Sigmoid colon (tissue), 6 donors: ENCODE measurements at regions not wholly inside any gene's neighbourhood (a gene's known extent, or its start where the extent isn't known, plus 50 kb on each side); places are given as distances from the start of the nearest gene placed in this dataset.

Source experiments
- DNase-seq: peaks from one replicate; pipeline ENCODE4 v3.0.0-alpha.2; 2019
- H3K27ac ChIP-seq, 4 donors: fragments of 200-600 bp; sonication (generic); one replicate each; pipeline ENCODE4 v1.5.1; 2016 to 2019; ENCODE audit warnings: mild to moderate bottlenecking in 1 of 4
- H3K27me3 ChIP-seq, 3 donors: fragments of 200-600 bp; sonication (generic); one replicate each; pipeline ENCODE4 v1.5.1; 2019; ENCODE audit warnings: mild to moderate bottlenecking in 1 of 3
- H3K36me3 ChIP-seq, 4 donors: fragments of 200-600 bp; sonication (generic); one replicate each; pipeline ENCODE4 v1.5.1; 2016 to 2019
- H3K4me1 ChIP-seq, 4 donors: fragments of 200-600 bp; sonication (generic); one replicate each; pipeline ENCODE4 v1.5.1; 2017 to 2019
- H3K4me3 ChIP-seq, 4 donors: fragments of 200-600 bp; sonication (generic); one replicate each; pipeline ENCODE4 v1.5.1; 2017 to 2019; ENCODE audit warnings: mild to moderate bottlenecking in 2 of 4, moderate library complexity in 1 of 4
- H3K9me3 ChIP-seq, 4 donors: fragments of 200-600 bp in 3 of 4; sonication (generic) in 3 of 4; one replicate each; pipeline versions ENCODE4 v1.5.1 to v1.6.1; 2013 to 2019
- EP300 ChIP-seq, 4 donors: sonication (generic); formaldehyde crosslinking; IDR thresholded peaks; one replicate each; pipeline ENCODE4 v1.6.1; 2017; ENCODE audit warnings: antibody characterized with exemption in 4 of 4
- POLR2A ChIP-seq, 2 donors: fragments of 450-650 bp; IDR thresholded peaks; one replicate each; pipeline ENCODE4 v1.6.1; 2016; ENCODE audit warnings: antibody characterized with exemption in 2 of 2, mild to moderate bottlenecking in 2 of 2, moderate library complexity in 2 of 2
- POLR2AphosphoS5 ChIP-seq, 4 donors: sonication (generic); formaldehyde crosslinking; IDR thresholded peaks; one replicate each; pipeline ENCODE4 v1.6.1; 2017; ENCODE audit warnings: antibody characterized with exemption in 4 of 4
- WGBS, 2 donors: extraction: QIAGEN DNeasy Blood & Tissue Kit; methylation state at CpG; one replicate each; pipeline ENCODE4 v1.1.7; 2013; 5-methylcytosine and 5-hydroxymethylcytosine counted together
- intact Hi-C: fragments of 100-400 bp; cut with DNase I; formaldehyde crosslinking; loops from one replicate; pipeline ENCODE4 v1.15.1; 2023
- TF ChIP-seq, protein P1 (sequence below), 4 experiments: fragments of 450-650 bp in 3 of 4; fragments of 200-600 bp in 1 of 4; IDR thresholded peaks; one replicate each; pipeline ENCODE4 v1.5.1; 2016 to 2019; ENCODE audit warnings: antibody characterized with exemption in 4 of 4, mild to moderate bottlenecking in 3 of 4, moderate library complexity in 2 of 4
- donor health status: healthy with polysubstance abuse.
- donor health status: healthy.

DNA sequence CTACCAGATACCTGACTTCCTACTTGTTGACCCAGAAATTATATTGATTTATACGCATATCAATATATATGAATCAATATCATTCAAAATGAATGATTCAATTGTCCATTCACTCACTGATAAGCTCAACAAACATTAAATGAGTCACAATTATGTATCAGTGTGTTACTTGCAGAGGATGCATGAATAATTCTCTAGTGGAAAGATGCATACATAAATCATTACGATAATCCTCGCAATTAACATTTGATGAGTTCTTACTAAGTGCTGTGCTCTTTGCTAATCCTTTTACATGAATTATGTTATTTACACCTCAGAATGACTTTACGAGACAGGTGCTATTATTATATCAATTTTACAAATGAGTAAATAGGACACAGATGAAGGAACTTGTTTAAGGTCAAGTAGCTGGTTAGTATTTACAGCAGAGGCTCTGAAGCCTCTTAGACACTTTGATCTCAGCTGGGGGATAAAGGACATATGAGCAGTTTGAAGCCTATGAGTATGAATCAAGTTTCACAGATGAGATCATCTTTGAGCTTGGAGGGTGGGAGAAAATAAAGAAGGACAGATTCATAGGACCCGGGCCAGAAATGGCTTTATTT, 112.8 kb upstream of the ADAMTS5 start:
- H3K4me1 ChIP-seq, result no peaks in the 10 kb centered on the region
- TF ChIP-seq POLR2AphosphoS5 (IDR thresholded peaks at IDR 0.05), result no peak
- no peak for TF ChIP-seq POLR2A (IDR thresholded peaks at IDR 0.05)
- TF ChIP-seq, protein P1, sequence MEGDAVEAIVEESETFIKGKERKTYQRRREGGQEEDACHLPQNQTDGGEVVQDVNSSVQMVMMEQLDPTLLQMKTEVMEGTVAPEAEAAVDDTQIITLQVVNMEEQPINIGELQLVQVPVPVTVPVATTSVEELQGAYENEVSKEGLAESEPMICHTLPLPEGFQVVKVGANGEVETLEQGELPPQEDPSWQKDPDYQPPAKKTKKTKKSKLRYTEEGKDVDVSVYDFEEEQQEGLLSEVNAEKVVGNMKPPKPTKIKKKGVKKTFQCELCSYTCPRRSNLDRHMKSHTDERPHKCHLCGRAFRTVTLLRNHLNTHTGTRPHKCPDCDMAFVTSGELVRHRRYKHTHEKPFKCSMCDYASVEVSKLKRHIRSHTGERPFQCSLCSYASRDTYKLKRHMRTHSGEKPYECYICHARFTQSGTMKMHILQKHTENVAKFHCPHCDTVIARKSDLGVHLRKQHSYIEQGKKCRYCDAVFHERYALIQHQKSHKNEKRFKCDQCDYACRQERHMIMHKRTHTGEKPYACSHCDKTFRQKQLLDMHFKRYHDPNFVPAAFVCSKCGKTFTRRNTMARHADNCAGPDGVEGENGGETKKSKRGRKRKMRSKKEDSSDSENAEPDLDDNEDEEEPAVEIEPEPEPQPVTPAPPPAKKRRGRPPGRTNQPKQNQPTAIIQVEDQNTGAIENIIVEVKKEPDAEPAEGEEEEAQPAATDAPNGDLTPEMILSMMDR (IDR thresholded peaks at IDR 0.05), result no peak
- TF ChIP-seq EP300 (IDR thresholded peaks at IDR 0.05), result no peak
- DNase-seq, result no peak
- H3K4me3 ChIP-seq, result no peak overlapping the region
- H3K36me3 ChIP-seq, result no peaks in the 10 kb centered on the region
- intact Hi-C loops, result no loop called here
- no peak overlapping the region for H3K27ac ChIP-seq
- 87 to 89% methylated on average over 5 of the region's 5 CpGs for WGBS, 2 donors
- no peaks in the 10 kb centered on the region for H3K27me3 ChIP-seq
- H3K9me3 ChIP-seq, result no peaks in the 10 kb centered on the region

DNA sequence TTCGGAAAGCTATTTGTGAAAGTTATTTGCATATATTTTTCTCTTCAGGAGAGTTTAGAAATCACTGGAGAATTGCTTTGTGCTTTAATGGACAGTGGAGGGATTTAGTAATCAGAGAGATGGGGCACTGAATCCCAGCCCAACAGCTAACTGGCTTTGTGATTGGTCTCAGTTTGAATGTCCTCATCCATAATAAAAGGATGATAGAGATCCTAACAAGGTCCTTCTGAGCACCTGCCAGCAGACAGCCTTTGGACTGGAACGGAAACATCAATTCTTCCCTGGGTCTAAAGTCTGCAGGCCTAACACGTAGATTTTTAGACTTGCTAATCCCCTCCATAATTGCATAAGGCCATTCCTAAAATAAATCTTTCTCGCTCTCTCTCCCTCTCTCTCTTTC, 112.0 kb upstream of the ADAMTS5 start:
- no peaks in the 10 kb centered on the region for H3K36me3 ChIP-seq
- TF ChIP-seq POLR2AphosphoS5 (IDR thresholded peaks at IDR 0.05) (no peak), EP300 (IDR thresholded peaks at IDR 0.05) (no peak), POLR2A (IDR thresholded peaks at IDR 0.05) (no peak)
- TF ChIP-seq, protein P1 (IDR thresholded peaks at IDR 0.05), result no peak
- no peaks in the 10 kb centered on the region for H3K27me3 ChIP-seq
- no peak overlapping the region for H3K27ac ChIP-seq
- DNase-seq, result no peak
- H3K9me3 ChIP-seq, result no peaks in the 10 kb centered on the region
- no peaks in the 10 kb centered on the region for H3K4me1 ChIP-seq
- intact Hi-C loops, result no loop called here
- H3K4me3 ChIP-seq, result no peak overlapping the region
- WGBS, 2 donors, result 57 to 64% methylated on average over 4 of the region's 4 CpGs

DNA sequence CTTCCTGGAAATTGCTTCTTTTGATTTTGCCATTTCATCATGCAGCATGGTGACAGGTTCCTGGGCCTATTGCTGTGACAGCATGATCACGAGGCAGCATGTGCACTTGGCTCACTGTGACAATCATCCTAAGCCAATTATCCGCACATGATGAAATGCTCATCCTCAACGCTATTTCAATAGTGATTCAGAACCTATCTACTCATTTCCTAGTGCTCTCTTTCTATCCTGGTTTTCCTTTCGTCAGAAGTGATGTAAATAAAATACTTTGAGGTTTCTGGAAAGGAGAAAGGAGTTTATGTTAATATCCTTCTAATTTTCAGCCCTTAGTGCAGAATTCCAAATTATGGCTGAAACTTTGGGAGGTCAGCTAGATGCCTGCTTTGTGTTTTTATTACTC, 110.6 kb upstream of the ADAMTS5 start:
- Histone ChIP-seq H3K4me1 (no peaks in the 10 kb centered on the region), H3K27ac (no peak overlapping the region), H3K4me3 (no peak overlapping the region), H3K36me3 (no peaks in the 10 kb centered on the region), H3K9me3 (no peaks in the 10 kb centered on the region), H3K27me3 (no peaks in the 10 kb centered on the region)
- WGBS, 2 donors, result 76 to 85% methylated on average over 4 of the region's 4 CpGs
- intact Hi-C loops, result no loop called here
- DNase-seq, result no peak
- TF ChIP-seq EP300 (IDR thresholded peaks at IDR 0.05) (no peak), POLR2A (IDR thresholded peaks at IDR 0.05) (no peak), POLR2AphosphoS5 (IDR thresholded peaks at IDR 0.05) (no peak)
- TF ChIP-seq, protein P1 (IDR thresholded peaks at IDR 0.05), result no peak

DNA sequence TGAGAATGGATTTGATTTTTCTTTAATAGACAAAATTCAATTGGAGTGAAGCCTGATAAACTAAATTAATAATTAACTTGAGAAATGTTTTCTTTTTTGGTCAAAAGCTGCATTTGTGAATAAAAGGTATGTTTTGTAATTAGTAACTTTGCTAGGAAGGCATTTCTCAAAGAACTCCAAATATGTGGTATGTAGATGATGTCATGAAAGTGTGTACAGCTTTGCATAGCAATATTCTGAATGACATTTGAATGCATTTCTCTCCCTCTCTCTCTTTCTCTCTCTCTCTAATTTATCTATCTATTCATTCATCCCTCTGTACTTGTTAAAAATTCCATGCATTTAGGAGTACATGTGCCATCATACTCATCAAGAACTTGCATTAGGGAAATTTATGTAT, 109.1 kb upstream of the ADAMTS5 start:
- Histone ChIP-seq H3K36me3 (no peaks in the 10 kb centered on the region), H3K27ac (no peak overlapping the region), H3K9me3 (no peaks in the 10 kb centered on the region), H3K4me3 (no peak overlapping the region), H3K4me1 (peaks cover 0 to 8% (median 6%) of the 10 kb centered on the region in 4 donors), H3K27me3 (no peaks in the 10 kb centered on the region)
- TF ChIP-seq POLR2A (IDR thresholded peaks at IDR 0.05) (no peak), EP300 (IDR thresholded peaks at IDR 0.05) (no peak), POLR2AphosphoS5 (IDR thresholded peaks at IDR 0.05) (no peak)
- TF ChIP-seq, protein P1 (IDR thresholded peaks at IDR 0.05), result no peak
- intact Hi-C loops, result no loop called here
- DNase-seq, result no peak
